Endodermal cell (in vitro differentiated cells): ENCODE measurements at regions not wholly inside any gene's neighbourhood (a gene's known extent, or its start where the extent isn't known, plus 50 kb on each side); places are given as distances from the start of the nearest gene placed in this dataset.

Experiments
- DNase-seq: peaks from one replicate; pipeline ENCODE4 v3.0.0-alpha.2; 2017
- H3K27ac ChIP-seq: 2 replicates; pipeline ENCODE4 v1.5.1; 2013; ENCODE audit warnings: mild to moderate bottlenecking, low read depth, low read length, moderate library complexity
- H3K27me3 ChIP-seq: 2 replicates; pipeline ENCODE4 v1.6.1; 2013; ENCODE audit warnings: mild to moderate bottlenecking, low read length, moderate library complexity; ENCODE audit not compliant: insufficient read depth, control insufficient read depth, poor library complexity, severe bottlenecking
- H3K36me3 ChIP-seq: 2 replicates; pipeline ENCODE4 v1.7.0; 2013; ENCODE audit warnings: mild to moderate bottlenecking, low read length, moderate library complexity; ENCODE audit not compliant: control insufficient read depth, insufficient read depth
- H3K4me1 ChIP-seq: one replicate; pipeline ENCODE4 v1.7.0; 2013; ENCODE audit warnings: low read length; ENCODE audit not compliant: control insufficient read depth, insufficient read depth
- H3K4me3 ChIP-seq: 2 replicates; pipeline ENCODE4 v1.5.1; 2013; ENCODE audit warnings: mild to moderate bottlenecking, low read length, moderate library complexity
- H3K9ac ChIP-seq: 2 replicates; pipeline ENCODE4 v1.6.1; 2013; ENCODE audit warnings: mild to moderate bottlenecking, low read length, moderate library complexity; ENCODE audit not compliant: poor library complexity, severe bottlenecking; ENCODE audit errors: extremely low read depth
- H3K9me3 ChIP-seq: 2 replicates; pipeline ENCODE4 v1.6.1; 2013; ENCODE audit warnings: mild to moderate bottlenecking, low read length, moderate library complexity; ENCODE audit not compliant: control insufficient read depth
- H3K27ac Mint-ChIP-seq: 2 replicates; pipeline ENCODE4 v1.8.0; 2020; ENCODE audit warnings: mixed read lengths
- H3K27me3 Mint-ChIP-seq: 2 replicates; pipeline ENCODE4 v1.8.0; 2021; ENCODE audit warnings: mild to moderate bottlenecking, mixed read lengths; ENCODE audit not compliant: insufficient read depth
- H3K36me3 Mint-ChIP-seq: 2 replicates; pipeline ENCODE4 v1.8.0; 2020; ENCODE audit warnings: low read depth, mixed read lengths
- H3K4me1 Mint-ChIP-seq: 2 replicates; pipeline ENCODE4 v1.8.0; 2020; ENCODE audit warnings: mixed read lengths
- H3K4me3 Mint-ChIP-seq: 2 replicates; pipeline ENCODE4 v1.8.0; 2020; ENCODE audit warnings: mild to moderate bottlenecking, moderate library complexity, mixed read lengths
- H3K9me3 Mint-ChIP-seq: 2 replicates; pipeline ENCODE4 v1.8.0; 2020; ENCODE audit warnings: mild to moderate bottlenecking, mixed read lengths
- CTCF ChIP-seq: fragments of 200-600 bp; sonication (generic); conservative IDR thresholded peaks from 2 replicates; pipeline ENCODE4 v1.5.0; 2021; ENCODE audit warnings: antibody characterized with exemption, mild to moderate bottlenecking
- WGBS, 2 experiments: methylation state at CpG; one replicate each; pipeline versions ENCODE4 v1.1.5 to v1.1.7; 2013; ENCODE audit warnings: missing lambda C conversion rate in 2 of 2, mixed read lengths in 1 of 2; ENCODE audit not compliant: insufficient coverage in 1 of 2, insufficient read length in 1 of 2; 5-methylcytosine and 5-hydroxymethylcytosine counted together

GRCh38 chr2:12803607-12804006 lies 86.9 kb downstream of the TRIB2 start:
- no peaks in the 10 kb centered on the region for H3K27me3 ChIP-seq
- Mint-ChIP-seq H3K4me1 (peaks cover 2% of the 10 kb centered on the region), H3K36me3 (no peaks in the 10 kb centered on the region), H3K27me3 (no peaks in the 10 kb centered on the region), H3K27ac (no peak overlapping the region), H3K9me3 (peaks cover 10% of the 10 kb centered on the region), H3K4me3 (no peak overlapping the region)
- no peak for TF ChIP-seq CTCF
- H3K4me3 ChIP-seq, result no peak overlapping the region
- H3K9ac ChIP-seq, result no peak overlapping the region
- no peaks in the 10 kb centered on the region for H3K4me1 ChIP-seq
- no peak for DNase-seq
- H3K36me3 ChIP-seq, result no peaks in the 10 kb centered on the region
- no peak overlapping the region for H3K27ac ChIP-seq
- peaks cover 5% of the 10 kb centered on the region for H3K9me3 ChIP-seq

- H3K27ac Mint-ChIP-seq, result no peak overlapping the region
Measured at GRCh38 chr2:12804091-12804856, 87.5 kb downstream of the TRIB2 start.

GRCh38 chr2:12805033-12805432 lies 88.3 kb downstream of the TRIB2 start:
- Histone ChIP-seq H3K4me3 (no peak overlapping the region), H3K9me3 (peaks cover 5% of the 10 kb centered on the region), H3K36me3 (no peaks in the 10 kb centered on the region), H3K4me1 (no peaks in the 10 kb centered on the region), H3K27me3 (no peaks in the 10 kb centered on the region), H3K9ac (no peak overlapping the region), H3K27ac (no peak overlapping the region)
- Mint-ChIP-seq H3K4me3 (no peak overlapping the region), H3K27me3 (peaks cover 2% of the 10 kb centered on the region), H3K4me1 (peaks cover 2% of the 10 kb centered on the region), H3K36me3 (no peaks in the 10 kb centered on the region), H3K27ac (no peak overlapping the region), H3K9me3 (peaks cover 10% of the 10 kb centered on the region)
- no peak for DNase-seq
- TF ChIP-seq CTCF, result no peak

More at GRCh38 chr2:12804091-12804856, 87.5 kb downstream of the TRIB2 start:
- Mint-ChIP-seq H3K4me1 (peaks cover 2% of the 10 kb centered on the region), H3K27me3 (no peaks in the 10 kb centered on the region), H3K4me3 (no peak overlapping the region), H3K36me3 (no peaks in the 10 kb centered on the region), H3K9me3 (peaks cover 10% of the 10 kb centered on the region)
- Histone ChIP-seq H3K27ac (no peak overlapping the region), H3K9me3 (peaks cover 5% of the 10 kb centered on the region), H3K36me3 (no peaks in the 10 kb centered on the region), H3K4me1 (no peaks in the 10 kb centered on the region), H3K27me3 (no peaks in the 10 kb centered on the region), H3K4me3 (no peak overlapping the region), H3K9ac (no peak overlapping the region)
- DNase-seq, result no peak
- 66% methylated on average over 2 of the region's 2 CpGs; no CpG with 5 or more reads in 1 of the 2 experiments for WGBS, 2 experiments
- no peak for TF ChIP-seq CTCF
